K562 (cell line): ENCODE measurements at regions not wholly inside any gene's neighbourhood (a gene's known extent, or its start where the extent isn't known, plus 50 kb on each side); places are given as distances from the start of the nearest gene placed in this dataset.

Experiments
- ATAC-seq: fragments of 200-7000 bp; cut with Tn5 transposase; 3 replicates; pipeline ENCODE4 v1.9.1; 2020; ENCODE audit warnings: moderate library complexity
- BruUV-seq: library from RNA; stranded (reverse); fragments of 400-500 nt; replicated peaks from 2 replicates; lab custom pipeline; 2021; lab: Mats Ljungman, UMichigan
- CTCF ChIA-PET: fragments of 300-600 bp; formaldehyde crosslinking; extraction: SDS; loops from one replicate; lab custom pipeline; 2021; ENCODE audit warnings: low intra/inter-chr PET ratio; lab: Yijun Ruan, JAX
- POLR2A ChIA-PET: fragments of 300-600, 350-650 bp; sonication (Branson Sonifier 250); formaldehyde crosslinking; extraction: SDS; loops from one replicate; lab custom pipeline; 2021; ENCODE audit warnings: antibody characterized with exemption, inconsistent platforms; lab: Yijun Ruan, JAX
- DNase-seq, 4 experiments: peaks; one replicate each; pipeline versions ENCODE4 v3.0.0 to v3.0.0-alpha.2; 2011 to 2018; ENCODE audit warnings: low spot score in 3 of 4, mixed read lengths in 3 of 4; ENCODE audit errors: extremely low read depth in 1 of 4
- FAIRE-seq: peaks from 2 replicates; lab custom pipeline; 2011; peaks lifted over from hg19 to GRCh38; lab: Jason Lieb, UNC
- H2AFZ ChIP-seq: 2 replicates; pipeline ENCODE4 v1.6.0; 2011; ENCODE audit warnings: low read depth, low read length, control low read depth, inconsistent platforms
- H3K27ac ChIP-seq: fragments of 200-600 bp; 3 replicates; pipeline ENCODE4 v1.8.0; 2011; ENCODE audit warnings: low read depth, mild to moderate bottlenecking, control low read depth, inconsistent platforms, low read length, moderate library complexity, mixed read lengths; ENCODE audit errors: extremely low read depth
- H3K27me3 ChIP-seq, 2 experiments: fragments of 300-600 bp in 1 of 2; 2 replicates in 1 of 2; 3 replicates in 1 of 2; pipeline versions ENCODE4 v1.6.0 to v1.8.0; 2011; ENCODE audit warnings: inconsistent platforms in 2 of 2, low read length in 2 of 2, mild to moderate bottlenecking in 1 of 2, mixed read lengths in 1 of 2, moderate library complexity in 1 of 2; ENCODE audit not compliant: control insufficient read depth in 2 of 2, insufficient read depth in 2 of 2
- H3K36me3 ChIP-seq: fragments of 300-600 bp; 3 replicates; pipeline ENCODE4 v1.8.0; 2011; ENCODE audit warnings: mild to moderate bottlenecking, low read length, inconsistent platforms; ENCODE audit not compliant: control insufficient read depth, insufficient read depth
- H3K4me1 ChIP-seq, 2 experiments: fragments of 200-600 bp in 1 of 2; replicated peaks in 1 of 2; 2 replicates in 1 of 2; 3 replicates in 1 of 2; pipeline versions ENCODE4 v1.5.1 to v1.8.0; 2011; ENCODE audit warnings: inconsistent platforms in 2 of 2, low read length in 2 of 2, mild to moderate bottlenecking in 1 of 2, mixed read lengths in 1 of 2, moderate library complexity in 1 of 2; ENCODE audit not compliant: control insufficient read depth in 2 of 2, insufficient read depth in 2 of 2
- H3K4me2 ChIP-seq: 2 replicates; pipeline ENCODE4 v1.6.1; 2011; ENCODE audit warnings: low read length, control low read depth, inconsistent platforms, mixed read lengths; ENCODE audit not compliant: insufficient read depth
- H3K4me3 ChIP-seq: fragments of 200-600 bp; sonication (generic), shearing (Covaris generic); 2 replicates; pipeline ENCODE4 v1.5.1; 2016; ENCODE audit warnings: control low read depth, inconsistent platforms
- H3K79me2 ChIP-seq: fragments of 200-600 bp; 3 replicates; pipeline ENCODE4 v1.8.0; 2011; ENCODE audit warnings: low read length, inconsistent platforms; ENCODE audit not compliant: control insufficient read depth, insufficient read depth
- H3K9ac ChIP-seq, 2 experiments: 2 replicates each; pipeline versions ENCODE4 v1.6.0 to v1.6.1; 2011; ENCODE audit warnings: low read depth in 2 of 2, low read length in 2 of 2, control low read depth in 1 of 2, inconsistent platforms in 1 of 2, mild to moderate bottlenecking in 1 of 2, mixed read lengths in 1 of 2; ENCODE audit not compliant: insufficient read depth in 1 of 2
- H3K9me1 ChIP-seq: one replicate; pipeline ENCODE4 v1.6.0; 2011; ENCODE audit warnings: inconsistent platforms, mild to moderate bottlenecking, low read length, moderate library complexity; ENCODE audit not compliant: control insufficient read depth, insufficient read depth
- H3K9me3 ChIP-seq: replicated peaks from 2 replicates; pipeline ENCODE4 v1.5.1; 2011; ENCODE audit warnings: low read depth, low read length, inconsistent platforms; ENCODE audit not compliant: control insufficient read depth, insufficient read depth
- H4K20me1 ChIP-seq: replicated peaks from 2 replicates; pipeline ENCODE4 v1.6.1; 2011; ENCODE audit warnings: low read length, inconsistent platforms, mixed read lengths; ENCODE audit not compliant: control insufficient read depth, insufficient read depth
- CBFA2T3 ChIP-seq: fragments of 450-650 bp; IDR thresholded peaks from 2 replicates; pipeline ENCODE4 v1.6.1; 2017
- ELF2 ChIP-seq: fragments of 250-450 bp; sonication (Bioruptor Pico); IDR thresholded peaks from 2 replicates; pipeline ENCODE4 v1.5.0; 2021; ENCODE audit warnings: mild to moderate bottlenecking
- FIP1L1 ChIP-seq: fragments of 200-400 bp; formaldehyde crosslinking; IDR thresholded peaks from 2 replicates; pipeline ENCODE4 v1.6.1; 2018; ENCODE audit warnings: mild to moderate bottlenecking, low read depth, low read length; ENCODE audit not compliant: poor library complexity, severe bottlenecking
- FOS ChIP-seq: IDR thresholded peaks from 3 replicates; pipeline ENCODE4 v1.6.1; 2011; ENCODE audit not compliant: insufficient read length; ENCODE audit errors: extremely low read depth
- NFYB ChIP-seq: IDR thresholded peaks from 2 replicates; pipeline ENCODE4 v1.6.1; 2011; ENCODE audit warnings: mild to moderate bottlenecking, moderate library complexity; ENCODE audit not compliant: insufficient read length; ENCODE audit errors: extremely low read depth
- PHF8 ChIP-seq: fragments of 200-600 bp; sonication (generic); IDR thresholded peaks from 2 replicates; pipeline ENCODE4 v1.6.1; 2012; ENCODE audit warnings: mixed run types, mild to moderate bottlenecking, inconsistent platforms, low read length, moderate library complexity, borderline replicate concordance
- ZNF175 ChIP-seq: fragments of 200-800 bp; sonication (Bioruptor generic); IDR thresholded peaks from 2 replicates; pipeline ENCODE4 v1.6.1; 2016; ENCODE audit warnings: low read depth, mild to moderate bottlenecking, missing genetic modification characterization, missing compliant biosample characterization
- ZNF197 ChIP-seq: fragments of 200-800 bp; sonication (Bioruptor generic); IDR thresholded peaks from 2 replicates; pipeline ENCODE4 v1.6.1; 2016; ENCODE audit warnings: low read depth, missing genetic modification characterization, missing compliant biosample characterization
- ZNF57 ChIP-seq: fragments of 450-650 bp; formaldehyde crosslinking; IDR thresholded peaks from 2 replicates; pipeline ENCODE4 v1.4.0; 2020; ENCODE audit warnings: mild to moderate bottlenecking, moderate library complexity
- WGBS: fragments of 100-300 bp; shearing (Covaris generic); methylation state at CpG from one replicate; pipeline ENCODE4 v1.1.6; 2016; ENCODE audit warnings: low coverage, mixed read lengths; ENCODE audit not compliant: insufficient coverage; ENCODE audit errors: missing lambda C conversion rate; 5-methylcytosine and 5-hydroxymethylcytosine counted together
- in situ Hi-C: fragments of 300-500 bp; cut with MboI; formaldehyde crosslinking; loops from 4 replicates; pipeline ENCODE4 v1.15.0; 2018; ENCODE audit warnings: inconsistent platforms, mixed read lengths
- intact Hi-C: fragments of 100-400 bp; cut with micrococcal nuclease; formaldehyde crosslinking; loops from 2 replicates; pipeline ENCODE4 v1.14.2; 2022
- TF ChIP-seq, protein P1 (sequence below): fragments of 450-650 bp; formaldehyde crosslinking; IDR thresholded peaks from 2 replicates; pipeline ENCODE4 v1.4.0; 2022; ENCODE audit warnings: missing genetic modification characterization
- TF ChIP-seq, protein P2 (sequence below): sonication (generic); formaldehyde crosslinking; IDR thresholded peaks from 2 replicates; pipeline ENCODE4 v1.8.0; 2022; ENCODE audit warnings: mild to moderate bottlenecking, missing genetic modification reagents
- TF ChIP-seq, protein P3 (sequence below): conservative IDR thresholded peaks from 2 replicates; pipeline ENCODE4 v1.6.1; 2011; ENCODE audit warnings: low read depth, mild to moderate bottlenecking, low read length; ENCODE audit not compliant: control insufficient read depth

DNA sequence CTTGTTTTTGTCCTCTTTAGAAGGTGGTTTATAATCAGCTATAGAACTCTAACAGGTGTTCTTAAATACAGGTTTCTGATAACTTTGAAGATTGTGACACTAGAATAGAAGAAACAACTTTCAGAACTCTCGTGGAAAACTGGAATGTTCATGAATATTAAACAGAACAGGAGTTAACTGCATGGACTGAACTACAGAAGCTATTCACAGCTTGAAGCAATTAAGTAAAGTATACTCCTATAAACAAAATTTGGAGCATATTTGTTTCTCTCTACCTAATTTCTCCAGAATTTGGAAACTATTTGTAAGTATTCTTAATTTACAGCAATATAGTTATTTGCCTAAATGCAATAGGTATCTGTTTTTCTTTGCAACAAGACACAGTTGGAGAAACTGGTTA, 824.8 kb downstream of the ADGRL2 start:
- H3K36me3 ChIP-seq = no peaks in the 10 kb centered on the region
- H3K27ac ChIP-seq = no peak overlapping the region
- no peaks in the 10 kb centered on the region for H3K9me3 ChIP-seq
- FAIRE-seq (no peak), ATAC-seq (no peak), DNase-seq (no peak)
- TF ChIP-seq CBFA2T3 = no peak
- TF ChIP-seq ZNF175 (CRISPR knock-in tag) = no peak
- TF ChIP-seq, protein P1, sequence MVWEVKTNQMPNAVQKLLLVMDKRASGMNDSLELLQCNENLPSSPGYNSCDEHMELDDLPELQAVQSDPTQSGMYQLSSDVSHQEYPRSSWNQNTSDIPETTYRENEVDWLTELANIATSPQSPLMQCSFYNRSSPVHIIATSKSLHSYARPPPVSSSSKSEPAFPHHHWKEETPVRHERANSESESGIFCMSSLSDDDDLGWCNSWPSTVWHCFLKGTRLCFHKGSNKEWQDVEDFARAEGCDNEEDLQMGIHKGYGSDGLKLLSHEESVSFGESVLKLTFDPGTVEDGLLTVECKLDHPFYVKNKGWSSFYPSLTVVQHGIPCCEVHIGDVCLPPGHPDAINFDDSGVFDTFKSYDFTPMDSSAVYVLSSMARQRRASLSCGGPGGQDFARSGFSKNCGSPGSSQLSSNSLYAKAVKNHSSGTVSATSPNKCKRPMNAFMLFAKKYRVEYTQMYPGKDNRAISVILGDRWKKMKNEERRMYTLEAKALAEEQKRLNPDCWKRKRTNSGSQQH (CRISPR knock-in tag) = no peak
- no peak for TF ChIP-seq PHF8
- TF ChIP-seq ELF2 (CRISPR knock-in tag) = no peak
- no peak for TF ChIP-seq FOS
- TF ChIP-seq ZNF197 (CRISPR knock-in tag) = no peak
- TF ChIP-seq, protein P2, sequence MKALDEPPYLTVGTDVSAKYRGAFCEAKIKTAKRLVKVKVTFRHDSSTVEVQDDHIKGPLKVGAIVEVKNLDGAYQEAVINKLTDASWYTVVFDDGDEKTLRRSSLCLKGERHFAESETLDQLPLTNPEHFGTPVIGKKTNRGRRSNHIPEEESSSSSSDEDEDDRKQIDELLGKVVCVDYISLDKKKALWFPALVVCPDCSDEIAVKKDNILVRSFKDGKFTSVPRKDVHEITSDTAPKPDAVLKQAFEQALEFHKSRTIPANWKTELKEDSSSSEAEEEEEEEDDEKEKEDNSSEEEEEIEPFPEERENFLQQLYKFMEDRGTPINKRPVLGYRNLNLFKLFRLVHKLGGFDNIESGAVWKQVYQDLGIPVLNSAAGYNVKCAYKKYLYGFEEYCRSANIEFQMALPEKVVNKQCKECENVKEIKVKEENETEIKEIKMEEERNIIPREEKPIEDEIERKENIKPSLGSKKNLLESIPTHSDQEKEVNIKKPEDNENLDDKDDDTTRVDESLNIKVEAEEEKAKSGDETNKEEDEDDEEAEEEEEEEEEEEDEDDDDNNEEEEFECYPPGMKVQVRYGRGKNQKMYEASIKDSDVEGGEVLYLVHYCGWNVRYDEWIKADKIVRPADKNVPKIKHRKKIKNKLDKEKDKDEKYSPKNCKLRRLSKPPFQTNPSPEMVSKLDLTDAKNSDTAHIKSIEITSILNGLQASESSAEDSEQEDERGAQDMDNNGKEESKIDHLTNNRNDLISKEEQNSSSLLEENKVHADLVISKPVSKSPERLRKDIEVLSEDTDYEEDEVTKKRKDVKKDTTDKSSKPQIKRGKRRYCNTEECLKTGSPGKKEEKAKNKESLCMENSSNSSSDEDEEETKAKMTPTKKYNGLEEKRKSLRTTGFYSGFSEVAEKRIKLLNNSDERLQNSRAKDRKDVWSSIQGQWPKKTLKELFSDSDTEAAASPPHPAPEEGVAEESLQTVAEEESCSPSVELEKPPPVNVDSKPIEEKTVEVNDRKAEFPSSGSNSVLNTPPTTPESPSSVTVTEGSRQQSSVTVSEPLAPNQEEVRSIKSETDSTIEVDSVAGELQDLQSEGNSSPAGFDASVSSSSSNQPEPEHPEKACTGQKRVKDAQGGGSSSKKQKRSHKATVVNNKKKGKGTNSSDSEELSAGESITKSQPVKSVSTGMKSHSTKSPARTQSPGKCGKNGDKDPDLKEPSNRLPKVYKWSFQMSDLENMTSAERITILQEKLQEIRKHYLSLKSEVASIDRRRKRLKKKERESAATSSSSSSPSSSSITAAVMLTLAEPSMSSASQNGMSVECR (CRISPR knock-in tag) = no peak
- TF ChIP-seq, protein P3, sequence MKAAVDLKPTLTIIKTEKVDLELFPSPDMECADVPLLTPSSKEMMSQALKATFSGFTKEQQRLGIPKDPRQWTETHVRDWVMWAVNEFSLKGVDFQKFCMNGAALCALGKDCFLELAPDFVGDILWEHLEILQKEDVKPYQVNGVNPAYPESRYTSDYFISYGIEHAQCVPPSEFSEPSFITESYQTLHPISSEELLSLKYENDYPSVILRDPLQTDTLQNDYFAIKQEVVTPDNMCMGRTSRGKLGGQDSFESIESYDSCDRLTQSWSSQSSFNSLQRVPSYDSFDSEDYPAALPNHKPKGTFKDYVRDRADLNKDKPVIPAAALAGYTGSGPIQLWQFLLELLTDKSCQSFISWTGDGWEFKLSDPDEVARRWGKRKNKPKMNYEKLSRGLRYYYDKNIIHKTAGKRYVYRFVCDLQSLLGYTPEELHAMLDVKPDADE = no peak
- no peak for TF ChIP-seq ZNF57
- no peak for TF ChIP-seq FIP1L1
- no peak for TF ChIP-seq NFYB
- H3K79me2 ChIP-seq = no peaks in the 10 kb centered on the region
- no peaks in the 10 kb centered on the region for H3K9me1 ChIP-seq
- CTCF ChIA-PET = no interaction called here
- no peak overlapping the region for H3K9ac ChIP-seq
- H3K4me3 ChIP-seq = no peak overlapping the region
- 0% methylated on average over 1 of the region's 1 CpG for WGBS
- H3K4me2 ChIP-seq = no peak overlapping the region
- intact Hi-C loops (no loop called here), in situ Hi-C loops (no loop called here)
- no peaks in the 10 kb centered on the region for H4K20me1 ChIP-seq
- H3K27me3 ChIP-seq = no peaks in the 10 kb centered on the region
- no peaks in the 10 kb centered on the region for H3K4me1 ChIP-seq
- BruUV-seq = no TSS peak
- no peak overlapping the region for H2AFZ ChIP-seq
- POLR2A ChIA-PET = no interaction called here
